Frontal cortex (tissue), 3 donors: ENCODE measurements at regions not wholly inside any gene's neighbourhood (a gene's known extent, or its start where the extent isn't known, plus 50 kb on each side); places are given as distances from the start of the nearest gene placed in this dataset.
"Not testable (repeated sequence)": the region's sequence is repeated elsewhere in the genome, so short reads cannot be mapped to it uniquely, and the experiment has no call there.

Source experiments
- DNase-seq, 2 donors: peaks; one replicate each; pipeline ENCODE4 v3.0.0; 2012; ENCODE audit warnings: low spot score in 2 of 2
- FAIRE-seq: peaks from 2 replicates; lab custom pipeline; 2012; peaks lifted over from hg19 to GRCh38; lab: Jason Lieb, UNC
- donor health status: control.
- donor health status: control.
- donor health status: control.

- no peak for FAIRE-seq
Observed at GRCh38 chr14:83170165-83170564, 1636.5 kb upstream of the SEL1L start.

GRCh38 chr14:83171761-83172160 lies 1638.1 kb upstream of the SEL1L start:
- DNase-seq: no peak
- no peak for FAIRE-seq

More at GRCh38 chr14:83170165-83170564, 1636.5 kb upstream of the SEL1L start:
- DNase-seq: no peak

DNA sequence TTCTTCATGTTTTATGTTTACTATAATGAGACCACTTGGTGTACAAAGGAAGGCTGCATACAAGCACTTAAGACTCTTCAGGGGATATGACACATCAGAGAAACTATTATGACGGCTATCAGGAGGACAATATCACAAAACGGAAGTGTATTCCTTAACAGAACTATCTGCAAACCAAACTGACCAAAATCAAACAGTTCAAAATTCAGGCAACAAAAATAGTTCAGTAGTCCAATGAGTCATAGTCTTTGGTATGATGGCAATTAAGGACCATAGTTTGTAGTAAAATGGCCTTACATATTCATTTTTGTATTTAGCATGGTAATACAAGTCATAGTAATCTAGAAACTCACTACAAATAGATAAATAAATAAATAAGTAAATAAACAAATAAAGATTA lies 1638.7 kb upstream of the SEL1L start:
- no peak for FAIRE-seq
- DNase-seq: no peak

GRCh38 chr14:83173687-83174086 lies 1640.0 kb upstream of the SEL1L start:
- DNase-seq (no peak), FAIRE-seq (no peak)

- FAIRE-seq (no peak), DNase-seq (no peak)
Observed at GRCh38 chr14:83184531-83184930, 1650.9 kb upstream of the SEL1L start.

DNA sequence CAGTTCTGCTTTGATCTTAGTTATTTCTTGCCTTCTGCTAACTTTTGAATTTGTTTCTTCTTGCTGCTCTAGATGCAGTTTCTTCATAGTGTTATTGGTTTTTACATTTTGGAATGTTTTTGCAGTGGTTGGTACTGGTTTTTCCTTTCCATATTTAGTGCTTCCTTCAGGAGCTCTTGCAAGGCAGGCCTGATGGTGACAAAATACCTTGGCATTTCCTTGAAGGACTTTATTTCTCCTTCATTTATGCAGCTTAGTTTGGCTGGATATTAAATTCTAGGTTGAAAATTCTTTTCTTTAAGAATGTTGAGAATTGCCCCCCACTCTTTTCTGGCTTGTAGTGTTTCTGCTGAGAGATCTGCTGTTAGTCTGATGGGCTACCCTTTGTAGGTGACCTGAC lies 1654.7 kb upstream of the SEL1L start:
- FAIRE-seq, DNase-seq: not testable (repeated sequence)

GRCh38 chr14:83196236-83196635 lies 1662.6 kb upstream of the SEL1L start:
- no peak for FAIRE-seq
- no peak for DNase-seq

- DNase-seq (no peak), FAIRE-seq (no peak)
Observed at GRCh38 chr14:83197271-83197670, 1663.6 kb upstream of the SEL1L start.

DNA sequence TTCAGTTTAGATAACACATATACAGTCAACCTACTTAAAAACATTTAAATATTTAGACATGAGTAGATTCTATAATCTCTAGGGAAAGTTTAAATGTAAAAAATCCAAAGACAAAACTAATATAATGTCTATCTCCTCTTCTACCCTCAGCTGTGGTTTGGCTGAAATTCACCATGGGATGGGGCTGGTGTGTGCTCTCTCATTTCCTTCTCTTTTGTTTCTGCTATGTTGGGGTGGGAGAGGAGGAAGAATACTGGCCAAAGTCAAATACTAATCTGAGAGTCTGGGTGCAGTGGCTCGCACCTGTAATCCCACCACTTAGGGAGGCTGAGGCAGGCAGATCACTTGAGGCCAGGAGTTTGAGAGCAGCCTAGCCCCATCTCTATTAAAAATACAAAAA lies 1673.9 kb upstream of the SEL1L start:
- no peak for FAIRE-seq
- DNase-seq: no peak

GRCh38 chr14:83208341-83208740 lies 1674.7 kb upstream of the SEL1L start:
- no peak for FAIRE-seq
- DNase-seq: no peak

- DNase-seq (no peak), FAIRE-seq (no peak)
Observed at GRCh38 chr14:83217492-83217891, 1683.8 kb upstream of the SEL1L start.

DNA sequence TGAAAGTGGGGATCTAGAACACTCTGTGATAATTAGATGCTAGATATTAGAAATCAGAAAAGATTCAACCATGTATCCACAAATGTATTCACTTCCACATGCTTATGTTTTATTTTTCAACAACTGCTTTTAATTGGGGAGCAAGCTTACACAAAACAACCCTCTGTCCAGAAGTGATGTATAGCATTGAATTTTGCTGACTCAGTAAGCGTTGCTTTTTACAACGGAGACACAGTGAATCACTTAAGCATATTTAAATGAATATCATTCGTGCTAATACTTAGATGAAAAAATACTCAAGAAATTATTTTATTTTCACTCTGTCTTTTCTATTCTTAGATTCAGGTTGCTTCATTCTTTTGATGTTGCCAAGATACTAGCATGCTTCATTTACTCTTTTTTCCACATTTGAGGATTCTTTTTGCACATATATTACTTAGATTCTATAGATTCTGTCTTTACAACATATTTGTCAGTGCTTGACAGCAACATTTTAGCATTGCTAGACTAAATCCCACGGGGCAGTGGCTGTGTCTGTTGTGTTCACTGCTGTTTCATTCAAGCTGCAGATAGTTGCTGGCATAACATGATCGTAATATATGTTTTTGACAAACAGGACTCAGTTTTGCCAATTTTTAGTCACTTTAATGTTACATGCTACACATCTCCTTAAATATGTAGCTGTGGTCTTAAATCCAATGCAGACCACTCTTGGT lies 1714.4 kb upstream of the SEL1L start:
- FAIRE-seq (no peak), DNase-seq (no peak)

DNA sequence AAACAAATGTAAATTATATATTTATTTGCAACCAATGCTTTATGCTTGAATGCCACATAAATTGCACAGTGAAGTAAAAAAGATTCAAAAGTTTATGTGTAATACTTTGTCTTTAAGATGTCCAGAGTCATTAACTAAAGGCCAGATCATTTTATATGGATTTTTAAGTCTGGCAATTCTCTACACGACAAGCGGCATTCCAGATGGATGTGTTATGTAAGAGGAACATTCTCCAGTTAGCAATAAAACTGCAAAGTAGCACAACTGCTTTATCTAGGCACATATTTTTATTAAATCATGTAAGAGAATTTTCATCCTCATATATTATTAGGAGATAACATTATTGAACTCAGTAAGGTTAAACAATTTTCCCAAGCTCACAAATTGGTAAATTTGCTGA lies 1717.7 kb upstream of the SEL1L start:
- no peak for DNase-seq
- FAIRE-seq: no peak

GRCh38 chr14:83253870-83254269 lies 1720.2 kb upstream of the SEL1L start:
- DNase-seq: no peak
- no peak for FAIRE-seq

- no peak for FAIRE-seq
Observed at GRCh38 chr14:83255015-83255726, 1721.5 kb upstream of the SEL1L start.

DNA sequence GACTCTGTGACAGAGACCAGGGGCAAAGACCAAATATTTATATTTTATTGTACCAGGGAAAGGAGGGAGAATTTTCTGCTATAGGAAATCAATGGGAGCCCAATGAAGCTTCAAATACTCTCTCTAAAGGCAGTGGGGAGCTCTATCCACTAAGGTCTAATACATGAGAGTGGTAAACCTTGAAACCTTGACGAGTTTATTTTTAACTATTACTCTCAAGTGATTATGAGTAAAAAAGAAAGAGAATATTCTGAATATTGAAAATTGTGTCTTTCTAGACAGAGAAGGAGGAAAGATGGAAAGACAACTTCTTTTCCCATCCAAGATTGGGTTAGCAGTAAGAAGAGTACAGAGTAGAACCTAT lies 1722.1 kb upstream of the SEL1L start:
- no peak for DNase-seq
- FAIRE-seq: no peak

More at GRCh38 chr14:83255015-83255726, 1721.5 kb upstream of the SEL1L start:
- no peak for DNase-seq

- FAIRE-seq: no peak
Observed at GRCh38 chr14:83257466-83258439, 1724.1 kb upstream of the SEL1L start.

DNA sequence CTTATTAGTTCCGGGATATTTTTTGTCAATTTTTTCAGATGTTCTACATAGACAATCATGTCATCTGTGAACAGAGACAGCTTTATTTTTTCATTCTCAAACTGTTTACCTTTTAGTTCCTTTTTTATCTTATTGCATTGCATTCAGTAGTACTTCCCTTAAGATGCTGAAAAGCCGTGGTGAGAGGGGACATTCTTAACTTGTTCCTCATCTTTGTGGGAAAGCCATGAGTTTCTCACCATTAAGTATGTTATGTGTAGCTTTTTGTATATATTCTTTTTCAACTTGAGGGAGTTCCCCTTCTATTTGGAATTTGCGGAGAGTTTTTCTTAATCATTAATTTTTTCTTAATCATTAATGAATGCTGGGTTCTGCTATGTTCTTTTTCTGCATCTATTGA lies 1727.1 kb upstream of the SEL1L start:
- no peak for DNase-seq
- no peak for FAIRE-seq

More at GRCh38 chr14:83257466-83258439, 1724.1 kb upstream of the SEL1L start:
- DNase-seq: no peak

DNA sequence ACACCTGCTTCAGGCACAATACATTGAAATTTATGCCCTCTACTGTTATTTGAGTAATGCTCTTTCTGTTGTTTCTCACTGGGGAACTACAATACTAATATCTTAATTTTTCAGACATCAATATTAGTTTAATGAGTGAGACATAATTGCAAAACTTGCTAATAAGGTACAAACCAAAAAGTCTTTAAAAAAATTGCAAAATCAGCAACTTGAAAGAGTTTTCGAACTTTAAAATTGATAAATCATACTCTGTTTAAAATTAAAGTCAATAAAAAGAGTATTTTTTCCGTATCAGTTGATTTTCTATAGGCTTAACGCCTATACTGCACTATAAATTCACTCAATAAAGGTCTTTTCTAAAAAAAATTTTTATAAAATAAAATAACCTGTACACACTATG lies 1735.9 kb upstream of the SEL1L start:
- FAIRE-seq: no peak

GRCh38 chr14:83271663-83272062 lies 1738.0 kb upstream of the SEL1L start:
- DNase-seq: no peak
- no peak for FAIRE-seq

More for the DNA sequence above, 1735.9 kb upstream of the SEL1L start:
- DNase-seq: no peak
